ENCODE measurements at regions not wholly inside any gene's neighbourhood (a gene's known extent, or its start where the extent isn't known, plus 50 kb on each side); places are given as distances from the start of the nearest gene placed in this dataset.
"Not testable (repeated sequence)": the region's sequence is repeated elsewhere in the genome, so short reads cannot be mapped to it uniquely, and the experiment has no call there.

DNA sequence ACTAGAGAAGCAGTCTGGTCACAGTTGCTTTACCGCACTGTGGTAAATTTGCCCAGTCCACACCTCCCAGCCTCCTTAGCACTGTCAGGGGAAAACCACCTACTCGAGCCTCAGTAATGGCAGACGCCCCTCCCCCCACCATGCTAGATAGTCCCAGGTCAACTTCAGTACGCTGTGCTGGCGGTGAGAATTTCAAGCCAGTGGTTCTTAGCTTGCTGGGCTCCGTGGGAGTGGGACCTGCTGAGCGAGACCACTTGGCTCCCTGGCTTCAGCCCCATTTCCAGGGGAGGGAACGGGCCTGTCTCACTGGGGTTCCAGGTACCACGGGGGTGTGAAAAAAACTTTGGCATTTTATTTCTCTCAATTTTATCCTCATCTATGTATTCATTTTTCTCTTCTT is 194.8 kb downstream of the TNFSF18 start:
- TF ChIP-seq, protein P1, sequence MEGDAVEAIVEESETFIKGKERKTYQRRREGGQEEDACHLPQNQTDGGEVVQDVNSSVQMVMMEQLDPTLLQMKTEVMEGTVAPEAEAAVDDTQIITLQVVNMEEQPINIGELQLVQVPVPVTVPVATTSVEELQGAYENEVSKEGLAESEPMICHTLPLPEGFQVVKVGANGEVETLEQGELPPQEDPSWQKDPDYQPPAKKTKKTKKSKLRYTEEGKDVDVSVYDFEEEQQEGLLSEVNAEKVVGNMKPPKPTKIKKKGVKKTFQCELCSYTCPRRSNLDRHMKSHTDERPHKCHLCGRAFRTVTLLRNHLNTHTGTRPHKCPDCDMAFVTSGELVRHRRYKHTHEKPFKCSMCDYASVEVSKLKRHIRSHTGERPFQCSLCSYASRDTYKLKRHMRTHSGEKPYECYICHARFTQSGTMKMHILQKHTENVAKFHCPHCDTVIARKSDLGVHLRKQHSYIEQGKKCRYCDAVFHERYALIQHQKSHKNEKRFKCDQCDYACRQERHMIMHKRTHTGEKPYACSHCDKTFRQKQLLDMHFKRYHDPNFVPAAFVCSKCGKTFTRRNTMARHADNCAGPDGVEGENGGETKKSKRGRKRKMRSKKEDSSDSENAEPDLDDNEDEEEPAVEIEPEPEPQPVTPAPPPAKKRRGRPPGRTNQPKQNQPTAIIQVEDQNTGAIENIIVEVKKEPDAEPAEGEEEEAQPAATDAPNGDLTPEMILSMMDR (IDR thresholded peaks at IDR 0.05 in 2 of 3, conservative IDR thresholded peaks at IDR 0.05 in 1 of 3; ENCODE audit: borderline replicate concordance in 1 of 3, insufficient read depth in 1 of 3, low read depth in 2 of 3, low read length in 2 of 3) = not testable (repeated sequence)
- TF ChIP-seq POLR2AphosphoS5 (IDR thresholded peaks at IDR 0.05; ENCODE audit: low read depth, low read length); POLR2A (IDR thresholded peaks at IDR 0.05; ENCODE audit: borderline replicate concordance, extremely low read depth, insufficient read depth, insufficient read length); ZNF274 (IDR thresholded peaks at IDR 0.05; ENCODE audit: low read depth, low read length); SP1 (IDR thresholded peaks at IDR 0.05; ENCODE audit: low read depth): not testable (repeated sequence)
- TF ChIP-seq, protein P2, sequence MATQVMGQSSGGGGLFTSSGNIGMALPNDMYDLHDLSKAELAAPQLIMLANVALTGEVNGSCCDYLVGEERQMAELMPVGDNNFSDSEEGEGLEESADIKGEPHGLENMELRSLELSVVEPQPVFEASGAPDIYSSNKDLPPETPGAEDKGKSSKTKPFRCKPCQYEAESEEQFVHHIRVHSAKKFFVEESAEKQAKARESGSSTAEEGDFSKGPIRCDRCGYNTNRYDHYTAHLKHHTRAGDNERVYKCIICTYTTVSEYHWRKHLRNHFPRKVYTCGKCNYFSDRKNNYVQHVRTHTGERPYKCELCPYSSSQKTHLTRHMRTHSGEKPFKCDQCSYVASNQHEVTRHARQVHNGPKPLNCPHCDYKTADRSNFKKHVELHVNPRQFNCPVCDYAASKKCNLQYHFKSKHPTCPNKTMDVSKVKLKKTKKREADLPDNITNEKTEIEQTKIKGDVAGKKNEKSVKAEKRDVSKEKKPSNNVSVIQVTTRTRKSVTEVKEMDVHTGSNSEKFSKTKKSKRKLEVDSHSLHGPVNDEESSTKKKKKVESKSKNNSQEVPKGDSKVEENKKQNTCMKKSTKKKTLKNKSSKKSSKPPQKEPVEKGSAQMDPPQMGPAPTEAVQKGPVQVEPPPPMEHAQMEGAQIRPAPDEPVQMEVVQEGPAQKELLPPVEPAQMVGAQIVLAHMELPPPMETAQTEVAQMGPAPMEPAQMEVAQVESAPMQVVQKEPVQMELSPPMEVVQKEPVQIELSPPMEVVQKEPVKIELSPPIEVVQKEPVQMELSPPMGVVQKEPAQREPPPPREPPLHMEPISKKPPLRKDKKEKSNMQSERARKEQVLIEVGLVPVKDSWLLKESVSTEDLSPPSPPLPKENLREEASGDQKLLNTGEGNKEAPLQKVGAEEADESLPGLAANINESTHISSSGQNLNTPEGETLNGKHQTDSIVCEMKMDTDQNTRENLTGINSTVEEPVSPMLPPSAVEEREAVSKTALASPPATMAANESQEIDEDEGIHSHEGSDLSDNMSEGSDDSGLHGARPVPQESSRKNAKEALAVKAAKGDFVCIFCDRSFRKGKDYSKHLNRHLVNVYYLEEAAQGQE (IDR thresholded peaks at IDR 0.05; ENCODE audit: low read depth) = not testable (repeated sequence)
- TF ChIP-seq, protein P3, sequence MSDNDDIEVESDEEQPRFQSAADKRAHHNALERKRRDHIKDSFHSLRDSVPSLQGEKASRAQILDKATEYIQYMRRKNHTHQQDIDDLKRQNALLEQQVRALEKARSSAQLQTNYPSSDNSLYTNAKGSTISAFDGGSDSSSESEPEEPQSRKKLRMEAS (IDR thresholded peaks at IDR 0.05) = not testable (repeated sequence)
